ENCODE measurements at regions not wholly inside any gene's neighbourhood (a gene's known extent, or its start where the extent isn't known, plus 50 kb on each side); places are given as distances from the start of the nearest gene placed in this dataset.

GRCh38 chr16:63066552-63066951, 1030.3 kb upstream of the CDH8 start:
- TF ChIP-seq POLR2AphosphoS5 (IDR thresholded peaks at IDR 0.05) (no peak), CTCF (IDR thresholded peaks at IDR 0.05) (no peak), POLR2A (IDR thresholded peaks at IDR 0.05) (no peak)

All from transverse colon (tissue), 4 donors.